Left lobe of liver (tissue), 2 donors: ENCODE measurements at regions not wholly inside any gene's neighbourhood (a gene's known extent, or its start where the extent isn't known, plus 50 kb on each side); places are given as distances from the start of the nearest gene placed in this dataset.

Experiments used
- ATAC-seq: fragments of 200-7000 bp; cut with Tn5 transposase; one replicate; pipeline ENCODE4 v1.9.1; 2020; ENCODE audit warnings: mild to moderate bottlenecking, moderate library complexity
- DNase-seq: peaks from one replicate; pipeline ENCODE4 v3.0.0-alpha.2; 2020; ENCODE audit warnings: low spot score
- donor health status: DM: no; HTN: no; CAD: no; lungs with moderate emphysema.
- donor health status: DM: no; HTN: yes; CAD: no.

- ATAC-seq (no peak), DNase-seq (no peak)
Measured at GRCh38 chr22:48592488-48592887, 1235.2 kb downstream of the BRD1 start.

- ATAC-seq, result no peak
Measured at GRCh38 chr22:48592066-48592345, 1235.7 kb downstream of the BRD1 start.

GRCh38 chr22:48591286-48592065 is 1236.2 kb downstream of the BRD1 start:
- no peak for DNase-seq
- no peak for ATAC-seq

More at GRCh38 chr22:48592066-48592345, 1235.7 kb downstream of the BRD1 start:
- no peak for DNase-seq

- ATAC-seq (no peak), DNase-seq (no peak)
Measured at GRCh38 chr22:48589901-48590300, 1237.8 kb downstream of the BRD1 start.

- DNase-seq, result no peak
- ATAC-seq, result no peak
Measured at GRCh38 chr22:48588878-48589450, 1238.7 kb downstream of the BRD1 start.

- no peak for ATAC-seq
- no peak for DNase-seq
Measured at GRCh38 chr22:48588151-48588877, 1239.4 kb downstream of the BRD1 start.

GRCh38 chr22:48587236-48587865 is 1240.3 kb downstream of the BRD1 start:
- DNase-seq, result no peak
- no peak for ATAC-seq

GRCh38 chr22:48586799-48587185 is 1240.9 kb downstream of the BRD1 start:
- no peak for ATAC-seq
- DNase-seq, result no peak

- DNase-seq (no peak), ATAC-seq (no peak)
Measured at GRCh38 chr22:48585916-48586798, 1241.5 kb downstream of the BRD1 start.

- ATAC-seq, result no peak
- DNase-seq, result no peak
Measured at GRCh38 chr22:48584170-48584569, 1243.5 kb downstream of the BRD1 start.

- DNase-seq (no peak), ATAC-seq (no peak)
Measured at GRCh38 chr22:48581796-48582469, 1245.7 kb downstream of the BRD1 start.

- ATAC-seq, result no peak
Measured at GRCh38 chr22:48581205-48581766, 1246.4 kb downstream of the BRD1 start.

GRCh38 chr22:48580481-48580970 is 1247.1 kb downstream of the BRD1 start:
- ATAC-seq (no peak), DNase-seq (no peak)

More at GRCh38 chr22:48581205-48581766, 1246.4 kb downstream of the BRD1 start:
- no peak for DNase-seq

- no peak for ATAC-seq
- DNase-seq, result no peak
Measured at GRCh38 chr22:48579928-48580309, 1247.8 kb downstream of the BRD1 start.

- ATAC-seq (no peak), DNase-seq (no peak)
Measured at GRCh38 chr22:48579043-48579927, 1248.4 kb downstream of the BRD1 start.

GRCh38 chr22:48578138-48579042 is 1249.3 kb downstream of the BRD1 start:
- no peak for DNase-seq
- no peak for ATAC-seq

GRCh38 chr22:48577691-48578090 is 1250.0 kb downstream of the BRD1 start:
- DNase-seq, result no peak
- ATAC-seq, result no peak
